Heart left ventricle (tissue), 16 donors: ENCODE measurements at regions not wholly inside any gene's neighbourhood (a gene's known extent, or its start where the extent isn't known, plus 50 kb on each side); places are given as distances from the start of the nearest gene placed in this dataset.

Experiments used
- ATAC-seq, 4 donors: fragments of 200-7000 bp; cut with Tn5 transposase; one replicate each; pipeline ENCODE4 v1.9.1; 2020 to 2022; ENCODE audit warnings: moderate library complexity in 4 of 4, mild to moderate bottlenecking in 3 of 4, moderate number of reproducible peaks in 1 of 4
- DNase-seq, 5 donors: peaks; one replicate each; pipeline ENCODE4 v3.0.0-alpha.2; 2020
- H3K27ac ChIP-seq, 12 donors: fragments of 200-600 bp; sonication (generic) in 4 of 12; one replicate each; pipeline versions ENCODE4 v1.5.0 to v1.8.0; 2016 to 2022; ENCODE audit warnings: mild to moderate bottlenecking in 2 of 12
- H3K27me3 ChIP-seq, 9 donors: fragments of 200-600 bp; sonication (generic) in 2 of 9; one replicate each; pipeline versions ENCODE4 v1.5.1 to v1.8.0; 2016 to 2022; ENCODE audit warnings: mild to moderate bottlenecking in 3 of 9
- H3K36me3 ChIP-seq, 9 donors: fragments of 200-600 bp; sonication (generic) in 2 of 9; one replicate each; pipeline versions ENCODE4 v1.5.0 to v1.8.0; 2018 to 2022; ENCODE audit warnings: mild to moderate bottlenecking in 2 of 9
- H3K4me1 ChIP-seq, 12 donors: fragments of 200-600 bp; sonication (generic) in 4 of 12; one replicate each; pipeline versions ENCODE4 v1.5.0 to v1.8.0; 2016 to 2022; ENCODE audit warnings: mild to moderate bottlenecking in 3 of 12
- H3K4me3 ChIP-seq, 12 donors: fragments of 200-600 bp; sonication (generic) in 4 of 12; one replicate each; pipeline versions ENCODE4 v1.5.0 to v1.8.0; 2017 to 2022; ENCODE audit warnings: mild to moderate bottlenecking in 9 of 12, moderate library complexity in 4 of 12
- H3K9me3 ChIP-seq, 12 donors: fragments of 200-600 bp; sonication (generic) in 4 of 12; one replicate each; pipeline versions ENCODE4 v1.5.0 to v1.8.0; 2016 to 2022; ENCODE audit warnings: mild to moderate bottlenecking in 1 of 12
- POLR2A ChIP-seq, 2 donors: fragments of 450-650 bp; IDR thresholded peaks; one replicate each; pipeline ENCODE4 v1.6.1; 2017; ENCODE audit warnings: antibody characterized with exemption in 2 of 2, mild to moderate bottlenecking in 2 of 2, moderate library complexity in 2 of 2
- WGBS, 4 donors: extraction: QIAGEN DNeasy Blood & Tissue Kit in 2 of 4; methylation state at CpG; one replicate each; pipeline versions ENCODE4 v1.1.5 to v1.1.7; 2013 to 2018; 5-methylcytosine and 5-hydroxymethylcytosine counted together
- intact Hi-C, 10 donors: fragments of 100-400 bp; cut with DNase I; formaldehyde crosslinking; loops; one replicate each; pipeline versions ENCODE4 v1.11.1 to v1.14.2; 2022
- TF ChIP-seq, protein P1 (sequence below), 12 donors: fragments of 200-600 bp; sonication (generic) in 4 of 12; IDR thresholded peaks; one replicate each; pipeline versions ENCODE4 v1.5.0 to v1.8.0; 2018 to 2022; ENCODE audit warnings: antibody characterized with exemption in 12 of 12, mild to moderate bottlenecking in 5 of 12
- donor health status: ischemic (EF 13 %, LVEDD 7.1; RV severe dilation, severe dysfunction).
- donor health status: healthy with polysubstance abuse.
- donor health status: DM: no; HTN: yes; CAD: no.
- donor health status: DM: no; HTN: no; CAD: no.
- donor health status: ischemic (EF 25% LVEDD 6.9; RV normal size, moderate dysfunction).
- donor health status: ischemic (EF 25% LVEDD 5.7; RV mildly dilated, moderate dysfunction).
- donor health status: healthy.
- donor health status: DM: yes; HTN: yes; CAD: no.
- donor health status: ischemic (EF 35%, LVEDD 5.7; RV mildly dilated, moderate dysfunction).
- donor health status: nonischemic (EF 11% LVEDD 7.7; RV severe dilation, severe dysfunction).
- donor health status: DM: yes; HTN: yes; CAD: no.
- donor health status: PGD.
- donor health status: ischemic (EF 29% LVEDD 5.4; RV normal size, mild dysfunction).
- donor health status: nonischemic (EF 23%, LVEDD 6.1; RV moderate dilation, normal function).

DNA sequence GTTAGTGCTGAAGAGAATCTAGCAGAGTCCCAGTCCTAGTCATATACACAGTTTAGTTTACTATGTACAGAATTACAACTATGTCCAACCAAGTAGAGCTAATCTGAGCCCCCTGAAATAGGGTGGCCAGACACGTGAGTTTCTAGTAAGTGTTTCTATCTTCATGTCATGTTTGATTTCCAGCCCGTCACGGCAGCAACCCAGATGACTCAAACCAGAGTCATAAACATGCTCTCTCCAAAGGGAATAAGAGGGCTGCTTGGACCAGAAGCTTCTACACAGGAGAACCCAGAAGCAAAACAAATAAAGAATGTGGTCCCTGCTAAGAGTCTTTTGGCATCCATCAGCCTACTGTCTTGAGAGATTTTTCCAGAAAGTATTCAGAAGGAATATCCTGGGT, 64.9 kb upstream of the WIPF1 start:
- Histone ChIP-seq H3K36me3 (no peaks in the 10 kb centered on the region), H3K4me1 (peaks cover 0 to 68% (median 34%) of the 10 kb centered on the region in 12 donors), H3K27me3 (no peaks in the 10 kb centered on the region), H3K27ac (peak overlapping the region in 6 of 12 donors; percentile 25 to 84 (median 58)), H3K4me3 (no peak overlapping the region), H3K9me3 (no peaks in the 10 kb centered on the region)
- TF ChIP-seq, protein P1, sequence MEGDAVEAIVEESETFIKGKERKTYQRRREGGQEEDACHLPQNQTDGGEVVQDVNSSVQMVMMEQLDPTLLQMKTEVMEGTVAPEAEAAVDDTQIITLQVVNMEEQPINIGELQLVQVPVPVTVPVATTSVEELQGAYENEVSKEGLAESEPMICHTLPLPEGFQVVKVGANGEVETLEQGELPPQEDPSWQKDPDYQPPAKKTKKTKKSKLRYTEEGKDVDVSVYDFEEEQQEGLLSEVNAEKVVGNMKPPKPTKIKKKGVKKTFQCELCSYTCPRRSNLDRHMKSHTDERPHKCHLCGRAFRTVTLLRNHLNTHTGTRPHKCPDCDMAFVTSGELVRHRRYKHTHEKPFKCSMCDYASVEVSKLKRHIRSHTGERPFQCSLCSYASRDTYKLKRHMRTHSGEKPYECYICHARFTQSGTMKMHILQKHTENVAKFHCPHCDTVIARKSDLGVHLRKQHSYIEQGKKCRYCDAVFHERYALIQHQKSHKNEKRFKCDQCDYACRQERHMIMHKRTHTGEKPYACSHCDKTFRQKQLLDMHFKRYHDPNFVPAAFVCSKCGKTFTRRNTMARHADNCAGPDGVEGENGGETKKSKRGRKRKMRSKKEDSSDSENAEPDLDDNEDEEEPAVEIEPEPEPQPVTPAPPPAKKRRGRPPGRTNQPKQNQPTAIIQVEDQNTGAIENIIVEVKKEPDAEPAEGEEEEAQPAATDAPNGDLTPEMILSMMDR (IDR thresholded peaks at IDR 0.05), result no peak
- no peak for TF ChIP-seq POLR2A (IDR thresholded peaks at IDR 0.05)
- intact Hi-C loops, result no loop called here
- ATAC-seq (peak in 3 of 4 donors; percentile 23 to 53 (median 32)), DNase-seq (no peak)
- WGBS, 4 donors, result 42 to 51% (median 45%) methylated on average over 3 of the region's 3 CpGs

DNA sequence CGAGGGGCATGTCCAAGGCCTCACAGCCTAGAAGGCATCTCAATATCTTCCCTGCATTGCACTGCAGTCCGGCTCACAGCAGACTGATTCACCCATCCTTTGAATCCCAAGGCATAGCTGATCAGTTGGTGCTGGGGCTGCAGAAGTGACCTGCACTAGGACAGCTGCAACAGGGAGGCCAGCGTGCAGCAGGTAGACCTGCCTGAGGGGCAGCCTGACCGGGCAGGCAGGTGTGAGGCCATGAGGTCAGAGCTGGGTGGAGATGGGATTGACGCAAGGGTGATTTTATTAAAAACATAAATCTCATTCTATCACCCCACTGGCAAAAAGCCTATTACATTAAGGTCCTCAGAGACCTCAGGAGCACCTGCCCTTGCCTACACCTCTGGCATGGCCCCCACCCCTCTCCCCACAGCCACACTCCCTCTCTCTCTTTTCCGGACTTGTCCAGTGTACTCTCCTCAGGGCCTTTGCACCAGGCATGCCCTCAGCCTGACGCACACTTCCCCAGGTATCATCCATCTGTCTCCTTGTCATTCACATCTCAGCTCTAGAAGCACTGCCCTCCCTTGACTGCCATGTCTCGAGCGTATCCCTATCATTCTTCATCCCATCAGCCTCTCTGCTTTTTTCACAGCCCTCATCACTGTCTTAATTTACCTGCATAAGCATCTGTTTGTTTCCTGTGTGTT, 63.5 kb upstream of the WIPF1 start:
- DNase-seq, result no peak
- H3K36me3 ChIP-seq, result no peaks in the 10 kb centered on the region
- TF ChIP-seq, protein P1 (IDR thresholded peaks at IDR 0.05), result no peak
- no peak for TF ChIP-seq POLR2A (IDR thresholded peaks at IDR 0.05)
- H3K4me1 ChIP-seq, result peaks cover 0 to 55% (median 24%) of the 10 kb centered on the region in 12 donors
- no peak for ATAC-seq
- H3K4me3 ChIP-seq, result no peak overlapping the region
- H3K27ac ChIP-seq, result no peak overlapping the region
- no peaks in the 10 kb centered on the region for H3K27me3 ChIP-seq
- WGBS, 4 donors, result 88 to 95% (median 91%) methylated on average over 8 to 9 of the region's 9 CpGs
- intact Hi-C loops, result no loop called here
- peaks cover 0 to 6% (median under 1%) of the 10 kb centered on the region in 12 donors for H3K9me3 ChIP-seq

DNA sequence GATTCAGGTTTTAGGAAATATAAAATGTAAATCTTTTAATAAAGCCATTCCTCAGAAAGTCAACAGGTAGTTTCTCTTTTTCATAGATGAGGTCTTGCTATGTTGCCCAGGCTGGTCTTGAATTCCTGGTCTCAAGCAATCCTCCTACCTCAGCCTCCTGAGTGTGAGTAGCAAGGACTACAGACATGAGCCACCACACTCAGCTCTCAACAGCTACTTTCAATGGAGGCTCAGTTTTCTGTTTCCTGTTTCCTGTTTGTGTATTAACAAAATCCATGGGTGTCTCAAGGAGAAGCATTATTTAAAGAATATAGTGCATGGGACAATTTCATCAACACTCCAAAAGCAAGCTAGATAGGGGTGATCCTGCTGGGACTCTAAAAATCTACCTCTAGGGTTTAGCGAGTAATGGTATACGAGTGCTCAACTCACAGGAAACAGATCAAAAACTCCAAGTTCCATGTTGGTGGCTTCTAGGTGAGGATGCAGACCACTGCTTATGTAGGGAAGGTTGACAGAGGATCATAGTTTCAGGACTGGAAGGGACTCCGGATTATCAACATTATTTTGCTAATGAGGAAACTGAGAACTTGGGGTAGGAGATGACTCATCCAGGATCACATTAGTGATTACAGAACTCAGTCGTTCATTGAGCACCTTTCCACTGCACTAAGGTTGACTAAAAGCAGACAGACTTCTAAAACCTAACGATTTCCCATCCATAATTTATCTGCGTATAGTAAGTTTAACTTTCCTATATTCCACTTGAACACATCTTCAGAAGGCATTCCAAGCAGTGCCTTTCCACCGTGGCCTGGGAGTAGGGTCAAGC, 61.7 kb upstream of the WIPF1 start:
- no peak for DNase-seq
- H3K9me3 ChIP-seq, result peaks cover 0 to 12% (median 2%) of the 10 kb centered on the region in 12 donors
- 82 to 91% (median 87%) methylated on average over 7 of the region's 7 CpGs for WGBS, 4 donors
- no peak overlapping the region for H3K4me3 ChIP-seq
- TF ChIP-seq POLR2A (IDR thresholded peaks at IDR 0.05), result no peak
- TF ChIP-seq, protein P1 (IDR thresholded peaks at IDR 0.05), result no peak
- intact Hi-C loops, result no loop called here
- no peak for ATAC-seq
- H3K4me1 ChIP-seq, result peaks cover 0 to 36% (median 18%) of the 10 kb centered on the region in 12 donors
- H3K27me3 ChIP-seq, result no peaks in the 10 kb centered on the region
- peak overlapping the region in 1 of 12 donors; percentile 32 for H3K27ac ChIP-seq
- no peaks in the 10 kb centered on the region for H3K36me3 ChIP-seq

DNA sequence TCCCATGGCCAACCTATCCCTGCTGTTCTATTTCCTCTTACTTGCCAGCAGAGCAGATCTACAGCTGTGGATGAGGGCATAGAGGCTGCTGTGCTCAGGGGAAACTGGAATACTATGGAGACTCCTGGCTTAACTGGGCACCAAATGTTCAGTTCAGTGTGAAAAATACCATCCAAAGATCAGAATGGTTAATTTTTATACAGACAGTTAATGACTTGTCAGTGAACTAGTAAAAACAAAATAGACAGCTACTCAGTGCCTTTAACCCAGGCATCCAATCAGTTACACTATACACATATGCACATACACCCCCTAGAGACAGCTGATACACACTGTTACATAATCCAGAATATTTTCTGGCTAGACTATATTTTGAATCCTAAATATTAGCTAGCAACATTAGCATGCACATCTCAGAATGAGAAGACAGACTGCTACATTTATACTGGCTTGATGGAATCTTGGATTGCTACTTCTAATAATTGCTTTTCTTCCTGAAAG, 59.1 kb upstream of the WIPF1 start:
- Histone ChIP-seq H3K36me3 (no peaks in the 10 kb centered on the region), H3K4me3 (no peak overlapping the region), H3K4me1 (peaks cover 0 to 13% (median 0%) of the 10 kb centered on the region in 12 donors), H3K27me3 (no peaks in the 10 kb centered on the region), H3K27ac (no peak overlapping the region), H3K9me3 (peaks cover 0 to 12% (median 2%) of the 10 kb centered on the region in 12 donors)
- no peak for TF ChIP-seq POLR2A (IDR thresholded peaks at IDR 0.05)
- TF ChIP-seq, protein P1 (IDR thresholded peaks at IDR 0.05), result no peak
- intact Hi-C loops, result no loop called here
- ATAC-seq, result no peak
- no peak for DNase-seq
